AG10803 (cell line): ENCODE measurements at regions not wholly inside any gene's neighbourhood (a gene's known extent, or its start where the extent isn't known, plus 50 kb on each side); places are given as distances from the start of the nearest gene placed in this dataset.

Experiments used
- DNase-seq: peaks from one replicate; pipeline ENCODE4 v3.0.0; 2010; ENCODE audit warnings: low read depth
- H3K4me3 ChIP-seq: 2 replicates; pipeline ENCODE4 v1.5.1; 2011; ENCODE audit warnings: mild to moderate bottlenecking, low read length, control low read depth
- TF ChIP-seq, protein P1 (sequence below): conservative IDR thresholded peaks from 2 replicates; pipeline ENCODE4 v1.5.1; 2011; ENCODE audit warnings: mild to moderate bottlenecking, low read length, control low read depth, inconsistent platforms

DNA sequence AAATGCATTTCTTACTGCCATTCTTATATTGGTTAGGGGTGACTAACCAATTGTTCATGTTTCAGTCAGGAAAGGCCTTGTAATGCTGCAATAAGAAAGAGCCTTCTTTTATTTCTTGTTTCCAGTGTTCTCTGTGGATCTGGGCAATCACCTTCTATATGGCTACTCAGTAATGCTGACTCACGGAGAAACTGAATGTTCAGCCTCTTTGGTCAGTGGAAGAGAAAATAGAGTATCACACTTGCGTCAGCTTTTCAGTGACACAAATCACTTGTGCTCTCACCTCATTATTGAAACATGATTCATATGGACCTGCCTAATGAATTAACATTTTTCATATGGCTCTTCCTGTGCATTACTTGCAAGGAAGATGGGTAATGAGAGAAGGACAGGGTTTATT is 243.9 kb upstream of the POT1 start:
- TF ChIP-seq, protein P1, sequence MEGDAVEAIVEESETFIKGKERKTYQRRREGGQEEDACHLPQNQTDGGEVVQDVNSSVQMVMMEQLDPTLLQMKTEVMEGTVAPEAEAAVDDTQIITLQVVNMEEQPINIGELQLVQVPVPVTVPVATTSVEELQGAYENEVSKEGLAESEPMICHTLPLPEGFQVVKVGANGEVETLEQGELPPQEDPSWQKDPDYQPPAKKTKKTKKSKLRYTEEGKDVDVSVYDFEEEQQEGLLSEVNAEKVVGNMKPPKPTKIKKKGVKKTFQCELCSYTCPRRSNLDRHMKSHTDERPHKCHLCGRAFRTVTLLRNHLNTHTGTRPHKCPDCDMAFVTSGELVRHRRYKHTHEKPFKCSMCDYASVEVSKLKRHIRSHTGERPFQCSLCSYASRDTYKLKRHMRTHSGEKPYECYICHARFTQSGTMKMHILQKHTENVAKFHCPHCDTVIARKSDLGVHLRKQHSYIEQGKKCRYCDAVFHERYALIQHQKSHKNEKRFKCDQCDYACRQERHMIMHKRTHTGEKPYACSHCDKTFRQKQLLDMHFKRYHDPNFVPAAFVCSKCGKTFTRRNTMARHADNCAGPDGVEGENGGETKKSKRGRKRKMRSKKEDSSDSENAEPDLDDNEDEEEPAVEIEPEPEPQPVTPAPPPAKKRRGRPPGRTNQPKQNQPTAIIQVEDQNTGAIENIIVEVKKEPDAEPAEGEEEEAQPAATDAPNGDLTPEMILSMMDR: no peak
- no peak overlapping the region for H3K4me3 ChIP-seq
- no peak for DNase-seq

DNA sequence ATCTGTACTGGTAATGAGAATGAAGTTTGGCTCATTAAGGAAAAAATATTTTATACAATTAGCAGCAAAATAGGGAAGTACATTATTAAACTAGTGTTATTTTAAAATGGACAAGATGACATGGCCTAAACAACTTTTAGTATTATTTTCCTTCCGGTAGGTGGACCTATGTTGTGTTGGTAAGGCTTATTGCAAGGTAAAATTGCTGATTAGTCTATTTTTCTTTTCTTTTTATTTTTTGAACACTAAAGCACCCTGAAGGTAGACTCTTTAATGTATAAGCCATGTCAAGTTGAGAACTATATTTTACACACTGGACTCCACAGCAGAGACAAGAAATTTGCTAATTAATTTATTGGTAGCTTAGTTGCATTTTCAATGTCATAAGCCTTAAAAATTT is 239.5 kb upstream of the POT1 start:
- H3K4me3 ChIP-seq: no peak overlapping the region
- TF ChIP-seq, protein P1: no peak
- no peak for DNase-seq

DNA sequence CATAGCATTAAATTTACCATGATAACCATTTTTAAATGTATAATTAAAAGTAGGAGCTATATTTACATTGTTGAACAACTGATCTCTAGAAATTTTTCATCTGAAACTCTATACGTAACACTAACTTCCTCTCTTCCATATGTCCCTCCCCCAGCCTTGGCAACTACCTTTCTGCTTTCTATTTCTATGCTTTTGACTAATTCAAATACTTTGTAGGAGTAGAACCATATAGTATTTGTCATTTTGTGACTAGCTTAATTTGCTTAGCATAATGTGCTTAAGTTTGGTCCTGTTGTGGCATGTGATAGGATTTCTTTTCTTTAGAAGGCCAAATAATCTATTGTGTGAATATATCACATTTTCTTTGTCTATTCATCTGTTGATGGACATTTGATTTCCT is 225.3 kb upstream of the POT1 start:
- DNase-seq: no peak
- TF ChIP-seq, protein P1: no peak
- no peak overlapping the region for H3K4me3 ChIP-seq

DNA sequence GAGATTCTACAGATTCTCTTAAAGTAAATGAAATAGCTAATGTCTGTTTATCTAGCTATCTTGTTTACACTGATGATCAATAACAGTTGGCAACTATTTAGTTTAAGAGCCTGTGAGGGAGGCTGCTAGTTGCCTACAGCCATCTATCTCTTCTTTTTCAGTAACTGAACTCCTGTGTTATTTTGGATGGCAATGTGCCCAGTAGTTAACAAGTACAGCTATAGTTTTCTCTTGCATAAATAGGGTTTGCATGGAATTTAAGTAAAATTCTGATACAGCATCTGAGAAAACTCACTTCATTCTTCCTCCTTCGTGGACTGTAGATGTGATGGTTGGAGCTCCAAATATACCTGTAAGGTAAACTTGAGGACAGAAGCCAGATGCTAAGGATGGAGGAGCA is 219.5 kb upstream of the POT1 start:
- DNase-seq: no peak
- TF ChIP-seq, protein P1: no peak
- no peak overlapping the region for H3K4me3 ChIP-seq

DNA sequence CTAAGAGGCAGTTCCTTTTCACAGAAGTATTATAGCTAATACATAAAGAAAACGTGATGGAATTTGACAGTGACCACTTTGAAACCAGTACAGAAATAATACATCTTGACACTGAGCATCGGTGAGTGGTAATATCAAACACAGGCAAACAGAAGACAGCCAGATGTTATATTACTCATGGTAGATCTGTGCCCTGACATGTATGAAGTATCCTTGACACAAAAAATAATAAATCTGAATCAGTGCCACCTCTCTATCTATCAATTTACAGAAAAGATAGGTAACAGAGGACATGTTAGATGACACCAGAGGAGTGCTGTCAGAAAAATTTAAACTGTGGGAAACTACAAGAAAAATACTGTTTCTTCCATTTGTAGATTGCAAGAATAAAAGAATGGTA is 217.4 kb upstream of the POT1 start:
- TF ChIP-seq, protein P1: no peak
- DNase-seq: no peak
- H3K4me3 ChIP-seq: no peak overlapping the region

DNA sequence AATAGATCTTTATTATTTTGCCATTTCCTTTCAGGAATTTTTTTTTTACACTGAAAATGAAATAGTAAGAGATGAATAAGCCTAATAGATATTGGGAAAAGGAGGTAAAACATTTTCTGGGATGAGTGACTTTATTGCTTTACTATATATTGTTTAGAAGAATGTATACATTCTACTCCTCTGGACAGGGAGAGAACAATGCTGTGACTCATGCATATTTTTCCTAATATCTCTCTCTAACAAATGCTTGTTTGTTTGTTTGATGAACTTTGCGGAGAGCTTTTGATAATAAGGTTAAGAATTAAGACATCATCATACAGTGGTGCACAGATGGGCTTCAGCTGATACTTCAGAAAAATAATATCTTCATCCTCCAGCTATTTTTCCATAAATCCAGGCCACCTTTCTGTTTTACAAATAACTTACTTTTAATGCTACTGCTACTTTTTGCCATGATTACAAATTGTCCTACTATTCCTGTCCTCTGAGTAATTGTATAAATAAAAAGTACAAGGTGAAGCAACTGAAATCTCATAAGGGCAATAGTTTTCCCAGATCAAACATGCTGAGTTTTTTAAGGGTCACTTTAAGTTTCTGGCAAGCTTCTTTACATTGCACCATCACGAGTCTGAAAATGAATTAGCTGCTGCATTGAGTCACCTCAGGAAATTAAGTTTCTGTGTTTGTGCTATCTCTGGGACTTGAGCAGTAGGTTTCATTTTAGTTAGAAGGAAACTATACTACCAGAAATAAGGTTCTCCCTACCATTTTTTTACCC is 207.3 kb upstream of the POT1 start:
- TF ChIP-seq, protein P1: no peak
- H3K4me3 ChIP-seq: no peak overlapping the region
- no peak for DNase-seq

DNA sequence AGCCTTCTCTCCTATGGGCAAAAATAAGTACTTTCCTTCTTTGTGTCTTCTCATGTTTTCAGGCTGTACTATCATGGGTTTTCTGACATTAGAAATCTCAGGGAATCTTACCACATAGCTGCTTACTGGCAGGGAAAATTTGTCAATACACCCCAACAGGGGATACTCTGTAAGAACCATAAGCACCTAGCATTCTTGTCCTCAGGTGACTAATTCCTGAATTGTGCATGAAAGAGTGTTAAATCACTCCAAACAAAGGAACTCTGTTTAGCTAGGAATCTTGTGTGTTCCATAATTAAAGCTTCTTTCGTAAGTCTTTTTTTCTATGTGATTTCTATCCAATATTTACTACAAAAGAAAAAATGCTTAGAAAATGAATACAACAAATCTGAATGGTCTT is 206.7 kb upstream of the POT1 start:
- no peak overlapping the region for H3K4me3 ChIP-seq
- no peak for DNase-seq
- TF ChIP-seq, protein P1: no peak
